ENCODE measurements at regions not wholly inside any gene's neighbourhood (a gene's known extent, or its start where the extent isn't known, plus 50 kb on each side); places are given as distances from the start of the nearest gene placed in this dataset.
"Not testable (repeated sequence)": the region's sequence is repeated elsewhere in the genome, so short reads cannot be mapped to it uniquely, and the experiment has no call there.

GRCh38 chr5:111820072-111820471, 63.1 kb upstream of the NREP start:
- no peak for DNase-seq (ENCODE audit: low read depth)

GRCh38 chr5:111819028-111819427, 62.0 kb upstream of the NREP start:
- not testable (repeated sequence) for DNase-seq (ENCODE audit: low read depth)

- DNase-seq (ENCODE audit: low read depth): no peak
These were observed 56.5 kb upstream of the NREP start for GRCh38 chr5:111813537-111813936.

GRCh38 chr5:111810112-111810511, 53.1 kb upstream of the NREP start:
- DNase-seq (ENCODE audit: low read depth): no peak
